HCT116 (cell line): ENCODE measurements at regions not wholly inside any gene's neighbourhood (a gene's known extent, or its start where the extent isn't known, plus 50 kb on each side); places are given as distances from the start of the nearest gene placed in this dataset.

Experiments
- ATAC-seq: fragments of 200-7000 bp; cut with Tn5 transposase; 2 replicates; pipeline ENCODE4 v1.9.1; 2020; ENCODE audit warnings: mild to moderate bottlenecking, moderate library complexity
- BruUV-seq: library from RNA; stranded (reverse); fragments of 400-500 nt; replicated peaks from 2 replicates; lab custom pipeline; 2021; lab: Mats Ljungman, UMichigan
- CTCF ChIA-PET: fragments of 300-600 bp; sonication (Branson Sonifier 250); formaldehyde crosslinking; loops from one replicate; lab custom pipeline; 2021; ENCODE audit warnings: antibody characterized with exemption; lab: Charles Lee
- POLR2A ChIA-PET: fragments of 300-600, 350-600 bp; sonication (Branson Sonifier 250); formaldehyde crosslinking; loops from one replicate; lab custom pipeline; 2021; ENCODE audit warnings: antibody characterized with exemption; lab: Charles Lee
- RAD21 ChIA-PET, 2 experiments: fragments of 300-600 bp; sonication (Branson Sonifier 250); formaldehyde crosslinking; loops; one replicate each; lab custom pipeline; 2023; ENCODE audit warnings: low total read pairs in 2 of 2; ENCODE audit not compliant: uncharacterized antibody in 2 of 2, unreplicated experiment in 2 of 2, low non-redundant PET in 1 of 2; lab: Charles Lee
- DNase-seq: peaks from one replicate; pipeline ENCODE4 v3.0.0-alpha.2; 2010; ENCODE audit warnings: low read depth, low spot score
- H2AFZ ChIP-seq: fragments of 200-600 bp; shearing (Covaris generic), sonication (generic); 2 replicates; pipeline ENCODE4 v1.6.1; 2017; ENCODE audit warnings: low read depth, mixed run types, mixed read lengths, antibody characterized with exemption, low read length; ENCODE audit not compliant: poor library complexity, severe bottlenecking
- H3K27ac ChIP-seq: 2 replicates; pipeline ENCODE4 v1.5.1; 2012; ENCODE audit warnings: low read depth, low read length
- H3K27me3 ChIP-seq: fragments of 200-600 bp; sonication (generic); 2 replicates; pipeline ENCODE4 v1.6.1; 2016; ENCODE audit warnings: mixed run types, low read length, mixed read lengths; ENCODE audit not compliant: insufficient read depth
- H3K36me3 ChIP-seq, 2 experiments: fragments of 200-500 bp in 1 of 2; fragments of 200-600 bp in 1 of 2; sonication (Bioruptor generic) in 1 of 2; sonication (generic) in 1 of 2; 2 replicates each; pipeline versions ENCODE4 v1.5.1 to v1.6.1; 2014 to 2016; ENCODE audit warnings: low read length in 2 of 2, inconsistent platforms in 1 of 2, mixed read lengths in 1 of 2, mixed run types in 1 of 2; ENCODE audit not compliant: insufficient read depth in 2 of 2, control insufficient read depth in 1 of 2
- H3K4me1 ChIP-seq, 2 experiments: fragments of 200-600 bp in 1 of 2; sonication (generic) in 1 of 2; 2 replicates each; pipeline versions ENCODE4 v1.5.1 to v1.6.1; 2012 to 2017; ENCODE audit warnings: low read length in 2 of 2, inconsistent platforms in 1 of 2, mild to moderate bottlenecking in 1 of 2, mixed read lengths in 1 of 2, mixed run types in 1 of 2, moderate library complexity in 1 of 2; ENCODE audit not compliant: insufficient read depth in 2 of 2, control insufficient read depth in 1 of 2
- H3K4me2 ChIP-seq: fragments of 200-600 bp; sonication (generic); 2 replicates; pipeline ENCODE4 v1.6.1; 2017; ENCODE audit warnings: mixed run types, low read length, mixed read lengths
- H3K4me3 ChIP-seq, 2 experiments: fragments of 200-600 bp in 1 of 2; sonication (generic) in 1 of 2; replicated peaks in 1 of 2; 2 replicates each; pipeline ENCODE4 v1.5.1; 2011 to 2016; ENCODE audit warnings: low read length in 2 of 2, control low read depth in 1 of 2, low read depth in 1 of 2, mild to moderate bottlenecking in 1 of 2, mixed read lengths in 1 of 2, mixed run types in 1 of 2
- H3K79me2 ChIP-seq: fragments of 200-600 bp; sonication (generic); 2 replicates; pipeline ENCODE4 v1.6.1; 2017; ENCODE audit warnings: mild to moderate bottlenecking, mixed run types, low read length, moderate library complexity, mixed read lengths; ENCODE audit not compliant: insufficient read depth
- H3K9ac ChIP-seq: fragments of 200-600 bp; sonication (generic); 2 replicates; pipeline ENCODE4 v1.6.1; 2016; ENCODE audit warnings: low read length, mixed read lengths
- H3K9me2 ChIP-seq: fragments of 200-600 bp; sonication (generic), shearing (Covaris generic); 2 replicates; pipeline ENCODE4 v1.6.1; 2017; ENCODE audit warnings: mixed run types, mild to moderate bottlenecking, moderate library complexity; ENCODE audit not compliant: insufficient read depth
- H3K9me3 ChIP-seq, 2 experiments: fragments of 200-500 bp in 1 of 2; fragments of 200-600 bp in 1 of 2; sonication (Bioruptor generic) in 1 of 2; sonication (generic) in 1 of 2; 2 replicates each; pipeline ENCODE4 v1.6.1; 2014 to 2017; ENCODE audit warnings: low read length in 2 of 2, mixed read lengths in 2 of 2, inconsistent platforms in 1 of 2, low read depth in 1 of 2, mild to moderate bottlenecking in 1 of 2, mixed run types in 1 of 2, moderate library complexity in 1 of 2; ENCODE audit not compliant: control insufficient read depth in 1 of 2, insufficient read depth in 1 of 2
- H4K20me1 ChIP-seq: fragments of 200-600 bp; sonication (generic), shearing (Covaris generic); 2 replicates; pipeline ENCODE4 v1.6.1; 2017; ENCODE audit warnings: mixed run types, mild to moderate bottlenecking, moderate library complexity; ENCODE audit not compliant: insufficient read depth
- CTCF ChIP-seq, 3 experiments: fragments of 200-600 bp in 1 of 3; sonication (generic) in 1 of 3; IDR thresholded peaks in 2 of 3; conservative IDR thresholded peaks in 1 of 3; 2 replicates each; pipeline ENCODE4 v1.5.1; 2012 to 2017; ENCODE audit warnings: low read depth in 2 of 3, low read length in 2 of 3, antibody characterized with exemption in 1 of 3, borderline replicate concordance in 1 of 3, control low read depth in 1 of 3, mild to moderate bottlenecking in 1 of 3, mixed read lengths in 1 of 3, mixed run types in 1 of 3, moderate library complexity in 1 of 3; ENCODE audit not compliant: insufficient read depth in 1 of 3
- EGR1 ChIP-seq: IDR thresholded peaks from 2 replicates; pipeline ENCODE4 v1.6.1; 2012; ENCODE audit warnings: low read depth
- ELF1 ChIP-seq: IDR thresholded peaks from 2 replicates; pipeline ENCODE4 v1.6.1; 2012; ENCODE audit warnings: low read depth, borderline replicate concordance
- EZH2 ChIP-seq: fragments of 200-600 bp; sonication (generic); IDR thresholded peaks from 2 replicates; pipeline ENCODE4 v1.6.1; 2017; ENCODE audit warnings: antibody characterized with exemption, mixed run types
- EZH2phosphoT487 ChIP-seq: fragments of 200-600 bp; IDR thresholded peaks from 2 replicates; pipeline ENCODE4 v1.6.1; 2018; ENCODE audit warnings: antibody characterized with exemption, borderline replicate concordance
- FOSL1 ChIP-seq: IDR thresholded peaks from 2 replicates; pipeline ENCODE4 v1.6.1; 2012; ENCODE audit warnings: low read depth
- POLR2A ChIP-seq: IDR thresholded peaks from 2 replicates; pipeline ENCODE4 v1.7.0; 2011; ENCODE audit warnings: borderline replicate concordance; ENCODE audit not compliant: insufficient read depth, insufficient read length; ENCODE audit errors: extremely low read depth
- ZBTB33 ChIP-seq: IDR thresholded peaks from 2 replicates; pipeline ENCODE4 v1.6.1; 2011; ENCODE audit warnings: mild to moderate bottlenecking, low read length, moderate library complexity; ENCODE audit not compliant: insufficient replicate concordance; ENCODE audit errors: extremely low read depth
- intact Hi-C: fragments of 100-400 bp; cut with micrococcal nuclease; formaldehyde crosslinking; loops from 2 replicates; pipeline ENCODE4 v1.10.0; 2022

GRCh38 chr11:80553565-80553964, 1112.7 kb upstream of the TENM4 start:
- Histone ChIP-seq H3K4me2 (no peak overlapping the region), H2AFZ (no peak overlapping the region), H3K36me3 (no peaks in the 10 kb centered on the region), H3K4me3 (no peak overlapping the region), H3K79me2 (no peaks in the 10 kb centered on the region), H3K4me1 (no peaks in the 10 kb centered on the region), H3K27ac (no peak overlapping the region), H3K9ac (no peak overlapping the region), H3K27me3 (no peaks in the 10 kb centered on the region), H4K20me1 (no peaks in the 10 kb centered on the region), H3K9me3 (peaks cover 0 to 15% of the 10 kb centered on the region in 2 experiments; a peak in 1 of 4 replicates), H3K9me2 (no peaks in the 10 kb centered on the region)
- DNase-seq (no peak), ATAC-seq (no peak)
- TF ChIP-seq POLR2A (no peak), EGR1 (no peak), ELF1 (no peak), CTCF (IDR thresholded peaks at IDR 0.05 in 2 of 3, conservative IDR thresholded peaks at IDR 0.05 in 1 of 3; ENCODE audit: borderline replicate concordance in 1 of 3, insufficient read depth in 1 of 3, low read depth in 2 of 3, low read length in 2 of 3) (no peak), EZH2phosphoT487 (no peak), ZBTB33 (no peak), EZH2 (no peak), FOSL1 (no peak)
- BruUV-seq = no TSS peak
- POLR2A ChIA-PET = no interaction called here
- intact Hi-C loops = no loop called here
- CTCF ChIA-PET = no interaction called here
- RAD21 ChIA-PET = no interaction called here
